GM12865 (cell line): ENCODE measurements at regions not wholly inside any gene's neighbourhood (a gene's known extent, or its start where the extent isn't known, plus 50 kb on each side); places are given as distances from the start of the nearest gene placed in this dataset.

Source experiments
- DNase-seq: peaks from one replicate; pipeline ENCODE4 v3.0.0; 2010; ENCODE audit warnings: low read depth
- H3K4me3 ChIP-seq: 2 replicates; pipeline ENCODE4 v1.5.1; 2011; ENCODE audit warnings: mild to moderate bottlenecking, low read depth, low read length, control low read depth
- CTCF ChIP-seq: IDR thresholded peaks from 2 replicates; pipeline ENCODE4 v1.5.1; 2011; ENCODE audit warnings: low read length, control low read depth, low read depth, inconsistent platforms; ENCODE audit not compliant: insufficient read depth; ENCODE audit errors: missing control alignments

GRCh38 chr20:19120011-19120410 is 92.4 kb upstream of the SLC24A3 start:
- no peak for DNase-seq
- H3K4me3 ChIP-seq, result no peak overlapping the region
- no peak for TF ChIP-seq CTCF

GRCh38 chr20:19120569-19120968 is 91.9 kb upstream of the SLC24A3 start:
- no peak for DNase-seq
- H3K4me3 ChIP-seq, result no peak overlapping the region
- TF ChIP-seq CTCF, result no peak

GRCh38 chr20:19121463-19121862 is 91.0 kb upstream of the SLC24A3 start:
- no peak for TF ChIP-seq CTCF
- H3K4me3 ChIP-seq, result no peak overlapping the region
- DNase-seq, result no peak

GRCh38 chr20:19121916-19122315 is 90.5 kb upstream of the SLC24A3 start:
- no peak for DNase-seq
- no peak for TF ChIP-seq CTCF
- no peak overlapping the region for H3K4me3 ChIP-seq

- TF ChIP-seq CTCF, result no peak
- no peak for DNase-seq
- H3K4me3 ChIP-seq, result no peak overlapping the region
Observed at GRCh38 chr20:19122395-19122794, 90.0 kb upstream of the SLC24A3 start.

- H3K4me3 ChIP-seq, result no peak overlapping the region
- no peak for DNase-seq
- no peak for TF ChIP-seq CTCF
Observed at GRCh38 chr20:19125508-19125907, 86.9 kb upstream of the SLC24A3 start.

GRCh38 chr20:19129306-19129705 is 83.1 kb upstream of the SLC24A3 start:
- no peak for TF ChIP-seq CTCF
- H3K4me3 ChIP-seq, result no peak overlapping the region
- no peak for DNase-seq
